ENCODE measurements at regions not wholly inside any gene's neighbourhood (a gene's known extent, or its start where the extent isn't known, plus 50 kb on each side); places are given as distances from the start of the nearest gene placed in this dataset.

- Mint-ChIP-seq H3K4me1 (peaks cover 0 to 7% (median 4%) of the 10 kb centered on the region in 4 donors), H3K27ac (no peak overlapping the region), H3K4me3 (no peak overlapping the region), H3K9me3 (peaks cover 0 to 1% (median 0%) of the 10 kb centered on the region in 7 donors), H3K27me3 (no peaks in the 10 kb centered on the region), H3K36me3 (no peaks in the 10 kb centered on the region)
- no peak for DNase-seq
- no peaks in the 10 kb centered on the region for H3K36me3 ChIP-seq (ENCODE audit: control insufficient read depth, insufficient read depth, low read length)
- H3K27ac ChIP-seq (ENCODE audit: insufficient read depth, low read length, poor library complexity, severe bottlenecking), result no peak overlapping the region
- peaks cover 2% of the 10 kb centered on the region for H3K4me1 ChIP-seq (ENCODE audit: control insufficient read depth, insufficient read depth, low read length, poor library complexity, severe bottlenecking)
- no peak for ATAC-seq (ENCODE audit: low read depth in 2 of 2)
- H3K4me3 ChIP-seq (ENCODE audit: low read depth, low read length), result no peak overlapping the region
- no peaks in the 10 kb centered on the region for H3K27me3 ChIP-seq (ENCODE audit: control insufficient read depth, insufficient read depth, low read length)
- no peaks in the 10 kb centered on the region for H3K9me3 ChIP-seq (ENCODE audit: control insufficient read depth in 2 of 2, low read length in 2 of 2)
These were observed 293.0 kb upstream of the CLNK start for GRCh38 chr4:10977534-10977933.

GRCh38 chr4:10974371-10974770 lies 289.8 kb upstream of the CLNK start:
- H3K27ac Mint-ChIP-seq, result no peak overlapping the region
- peaks cover 0 to 1% (median 0%) of the 10 kb centered on the region in 7 donors for H3K9me3 Mint-ChIP-seq
- no peaks in the 10 kb centered on the region for H3K36me3 ChIP-seq (ENCODE audit: control insufficient read depth, insufficient read depth, low read length)
- H3K9me3 ChIP-seq (ENCODE audit: control insufficient read depth in 2 of 2, low read length in 2 of 2), result no peaks in the 10 kb centered on the region
- H3K27me3 Mint-ChIP-seq, result no peaks in the 10 kb centered on the region
- H3K27me3 ChIP-seq (ENCODE audit: control insufficient read depth, insufficient read depth, low read length), result no peaks in the 10 kb centered on the region
- no peak overlapping the region for H3K27ac ChIP-seq (ENCODE audit: insufficient read depth, low read length, poor library complexity, severe bottlenecking)
- DNase-seq, result no peak
- H3K4me1 Mint-ChIP-seq, result no peaks in the 10 kb centered on the region
- no peak overlapping the region for H3K4me3 Mint-ChIP-seq
- ATAC-seq (ENCODE audit: low read depth in 2 of 2), result no peak
- no peaks in the 10 kb centered on the region for H3K36me3 Mint-ChIP-seq
- H3K4me1 ChIP-seq (ENCODE audit: control insufficient read depth, insufficient read depth, low read length, poor library complexity, severe bottlenecking), result no peaks in the 10 kb centered on the region
- H3K4me3 ChIP-seq (ENCODE audit: low read depth, low read length), result no peak overlapping the region

- Histone ChIP-seq H3K27me3 (ENCODE audit: control insufficient read depth, insufficient read depth, low read length) (no peaks in the 10 kb centered on the region), H3K4me1 (ENCODE audit: control insufficient read depth, insufficient read depth, low read length, poor library complexity, severe bottlenecking) (no peaks in the 10 kb centered on the region), H3K9me3 (ENCODE audit: control insufficient read depth in 2 of 2, low read length in 2 of 2) (no peaks in the 10 kb centered on the region), H3K4me3 (ENCODE audit: low read depth, low read length) (no peak overlapping the region), H3K36me3 (ENCODE audit: control insufficient read depth, insufficient read depth, low read length) (no peaks in the 10 kb centered on the region), H3K27ac (ENCODE audit: insufficient read depth, low read length, poor library complexity, severe bottlenecking) (no peak overlapping the region)
- H3K9me3 Mint-ChIP-seq, result peaks cover 0 to 1% (median 0%) of the 10 kb centered on the region in 7 donors
- ATAC-seq (ENCODE audit: low read depth in 2 of 2) (no peak), DNase-seq (no peak)
- no peaks in the 10 kb centered on the region for H3K36me3 Mint-ChIP-seq
- no peak overlapping the region for H3K4me3 Mint-ChIP-seq
- no peak overlapping the region for H3K27ac Mint-ChIP-seq
- H3K27me3 Mint-ChIP-seq, result no peaks in the 10 kb centered on the region
- H3K4me1 Mint-ChIP-seq, result no peaks in the 10 kb centered on the region
These were observed 289.1 kb upstream of the CLNK start for GRCh38 chr4:10973686-10974085.

- ATAC-seq (ENCODE audit: low read depth in 2 of 2) (no peak), DNase-seq (no peak)
- H3K27ac Mint-ChIP-seq, result no peak overlapping the region
- no peaks in the 10 kb centered on the region for H3K4me1 ChIP-seq (ENCODE audit: control insufficient read depth, insufficient read depth, low read length, poor library complexity, severe bottlenecking)
- no peaks in the 10 kb centered on the region for H3K9me3 ChIP-seq (ENCODE audit: control insufficient read depth in 2 of 2, low read length in 2 of 2)
- no peaks in the 10 kb centered on the region for H3K27me3 Mint-ChIP-seq
- no peak overlapping the region for H3K27ac ChIP-seq (ENCODE audit: insufficient read depth, low read length, poor library complexity, severe bottlenecking)
- H3K36me3 ChIP-seq (ENCODE audit: control insufficient read depth, insufficient read depth, low read length), result no peaks in the 10 kb centered on the region
- no peak overlapping the region for H3K4me3 Mint-ChIP-seq
- no peaks in the 10 kb centered on the region for H3K27me3 ChIP-seq (ENCODE audit: control insufficient read depth, insufficient read depth, low read length)
- no peaks in the 10 kb centered on the region for H3K36me3 Mint-ChIP-seq
- peaks cover 0 to 1% (median 0%) of the 10 kb centered on the region in 7 donors for H3K9me3 Mint-ChIP-seq
- no peaks in the 10 kb centered on the region for H3K4me1 Mint-ChIP-seq
- no peak overlapping the region for H3K4me3 ChIP-seq (ENCODE audit: low read depth, low read length)
These were observed 287.3 kb upstream of the CLNK start for GRCh38 chr4:10971800-10972401.

- no peak overlapping the region for H3K4me3 ChIP-seq (ENCODE audit: low read depth, low read length)
- ATAC-seq (ENCODE audit: low read depth in 2 of 2), result no peak
- Mint-ChIP-seq H3K4me1 (no peaks in the 10 kb centered on the region), H3K27me3 (no peaks in the 10 kb centered on the region), H3K36me3 (no peaks in the 10 kb centered on the region), H3K4me3 (no peak overlapping the region), H3K27ac (no peak overlapping the region), H3K9me3 (peaks cover 0 to 1% (median 0%) of the 10 kb centered on the region in 7 donors)
- H3K9me3 ChIP-seq (ENCODE audit: control insufficient read depth in 2 of 2, low read length in 2 of 2), result no peaks in the 10 kb centered on the region
- H3K4me1 ChIP-seq (ENCODE audit: control insufficient read depth, insufficient read depth, low read length, poor library complexity, severe bottlenecking), result no peaks in the 10 kb centered on the region
- H3K27me3 ChIP-seq (ENCODE audit: control insufficient read depth, insufficient read depth, low read length), result no peaks in the 10 kb centered on the region
- H3K27ac ChIP-seq (ENCODE audit: insufficient read depth, low read length, poor library complexity, severe bottlenecking), result no peak overlapping the region
- no peaks in the 10 kb centered on the region for H3K36me3 ChIP-seq (ENCODE audit: control insufficient read depth, insufficient read depth, low read length)
- DNase-seq, result no peak
These were observed 280.6 kb upstream of the CLNK start for GRCh38 chr4:10965196-10965595.

GRCh38 chr4:10963958-10964703 lies 279.6 kb upstream of the CLNK start:
- Histone ChIP-seq H3K9me3 (ENCODE audit: control insufficient read depth in 2 of 2, low read length in 2 of 2) (no peaks in the 10 kb centered on the region), H3K27ac (ENCODE audit: insufficient read depth, low read length, poor library complexity, severe bottlenecking) (no peak overlapping the region), H3K36me3 (ENCODE audit: control insufficient read depth, insufficient read depth, low read length) (no peaks in the 10 kb centered on the region), H3K4me1 (ENCODE audit: control insufficient read depth, insufficient read depth, low read length, poor library complexity, severe bottlenecking) (no peaks in the 10 kb centered on the region), H3K4me3 (ENCODE audit: low read depth, low read length) (no peak overlapping the region), H3K27me3 (ENCODE audit: control insufficient read depth, insufficient read depth, low read length) (no peaks in the 10 kb centered on the region)
- Mint-ChIP-seq H3K36me3 (no peaks in the 10 kb centered on the region), H3K27ac (no peak overlapping the region), H3K27me3 (no peaks in the 10 kb centered on the region), H3K4me3 (no peak overlapping the region), H3K9me3 (peaks cover 0 to 1% (median 0%) of the 10 kb centered on the region in 7 donors), H3K4me1 (no peaks in the 10 kb centered on the region)
- no peak for DNase-seq
- ATAC-seq (ENCODE audit: low read depth in 2 of 2), result no peak

GRCh38 chr4:10963241-10963640 lies 278.7 kb upstream of the CLNK start:
- no peak for DNase-seq

GRCh38 chr4:10962246-10962645 lies 277.7 kb upstream of the CLNK start:
- DNase-seq (no peak), ATAC-seq (ENCODE audit: low read depth in 2 of 2) (no peak)
- Mint-ChIP-seq H3K4me1 (peaks cover 0 to 2% (median 0%) of the 10 kb centered on the region in 4 donors), H3K27me3 (no peaks in the 10 kb centered on the region), H3K36me3 (no peaks in the 10 kb centered on the region), H3K4me3 (no peak overlapping the region), H3K27ac (no peak overlapping the region), H3K9me3 (peaks cover 0 to 1% (median 0%) of the 10 kb centered on the region in 7 donors)
- Histone ChIP-seq H3K27ac (ENCODE audit: insufficient read depth, low read length, poor library complexity, severe bottlenecking) (no peak overlapping the region), H3K4me3 (ENCODE audit: low read depth, low read length) (no peak overlapping the region), H3K27me3 (ENCODE audit: control insufficient read depth, insufficient read depth, low read length) (no peaks in the 10 kb centered on the region), H3K9me3 (ENCODE audit: control insufficient read depth in 2 of 2, low read length in 2 of 2) (no peaks in the 10 kb centered on the region), H3K36me3 (ENCODE audit: control insufficient read depth, insufficient read depth, low read length) (no peaks in the 10 kb centered on the region), H3K4me1 (ENCODE audit: control insufficient read depth, insufficient read depth, low read length, poor library complexity, severe bottlenecking) (no peaks in the 10 kb centered on the region)

More at GRCh38 chr4:10963241-10963640, 278.7 kb upstream of the CLNK start:
- H3K27ac ChIP-seq (ENCODE audit: insufficient read depth, low read length, poor library complexity, severe bottlenecking), result no peak overlapping the region
- H3K4me1 ChIP-seq (ENCODE audit: control insufficient read depth, insufficient read depth, low read length, poor library complexity, severe bottlenecking), result no peaks in the 10 kb centered on the region
- peaks cover 0 to 1% (median 0%) of the 10 kb centered on the region in 7 donors for H3K9me3 Mint-ChIP-seq
- no peak for ATAC-seq (ENCODE audit: low read depth in 2 of 2)
- no peaks in the 10 kb centered on the region for H3K36me3 ChIP-seq (ENCODE audit: control insufficient read depth, insufficient read depth, low read length)
- H3K27me3 ChIP-seq (ENCODE audit: control insufficient read depth, insufficient read depth, low read length), result no peaks in the 10 kb centered on the region
- no peaks in the 10 kb centered on the region for H3K9me3 ChIP-seq (ENCODE audit: control insufficient read depth in 2 of 2, low read length in 2 of 2)
- H3K36me3 Mint-ChIP-seq, result no peaks in the 10 kb centered on the region
- H3K4me3 ChIP-seq (ENCODE audit: low read depth, low read length), result no peak overlapping the region
- H3K27ac Mint-ChIP-seq, result no peak overlapping the region
- no peaks in the 10 kb centered on the region for H3K27me3 Mint-ChIP-seq
- no peak overlapping the region for H3K4me3 Mint-ChIP-seq
- no peaks in the 10 kb centered on the region for H3K4me1 Mint-ChIP-seq
